ENCODE measurements at regions not wholly inside any gene's neighbourhood (a gene's known extent, or its start where the extent isn't known, plus 50 kb on each side); places are given as distances from the start of the nearest gene placed in this dataset.

DNA sequence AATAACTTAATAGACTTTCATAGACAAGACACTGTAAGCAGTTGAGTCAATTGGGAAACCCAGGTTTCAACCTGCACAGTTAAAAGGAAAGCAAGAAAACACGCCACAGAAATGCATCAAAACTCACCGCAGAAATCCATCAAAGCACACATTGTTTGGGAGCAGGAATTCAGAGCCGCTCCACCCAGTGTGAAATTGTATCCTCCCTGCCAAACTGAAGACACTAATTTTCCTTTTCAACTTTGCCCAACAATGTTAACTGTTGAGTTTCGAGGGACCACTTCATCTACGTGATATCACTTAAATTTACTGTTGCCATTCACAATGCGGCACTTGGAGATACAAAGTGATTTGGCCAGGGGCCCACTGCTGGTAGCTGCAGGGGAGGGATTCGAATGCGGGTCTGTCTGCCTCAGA is 92.7 kb downstream of the DACT2 start:
- TF ChIP-seq EP300 (IDR thresholded peaks at IDR 0.05) (no peak), POLR2A (IDR thresholded peaks at IDR 0.05) (no peak)
- TF ChIP-seq, protein P1, sequence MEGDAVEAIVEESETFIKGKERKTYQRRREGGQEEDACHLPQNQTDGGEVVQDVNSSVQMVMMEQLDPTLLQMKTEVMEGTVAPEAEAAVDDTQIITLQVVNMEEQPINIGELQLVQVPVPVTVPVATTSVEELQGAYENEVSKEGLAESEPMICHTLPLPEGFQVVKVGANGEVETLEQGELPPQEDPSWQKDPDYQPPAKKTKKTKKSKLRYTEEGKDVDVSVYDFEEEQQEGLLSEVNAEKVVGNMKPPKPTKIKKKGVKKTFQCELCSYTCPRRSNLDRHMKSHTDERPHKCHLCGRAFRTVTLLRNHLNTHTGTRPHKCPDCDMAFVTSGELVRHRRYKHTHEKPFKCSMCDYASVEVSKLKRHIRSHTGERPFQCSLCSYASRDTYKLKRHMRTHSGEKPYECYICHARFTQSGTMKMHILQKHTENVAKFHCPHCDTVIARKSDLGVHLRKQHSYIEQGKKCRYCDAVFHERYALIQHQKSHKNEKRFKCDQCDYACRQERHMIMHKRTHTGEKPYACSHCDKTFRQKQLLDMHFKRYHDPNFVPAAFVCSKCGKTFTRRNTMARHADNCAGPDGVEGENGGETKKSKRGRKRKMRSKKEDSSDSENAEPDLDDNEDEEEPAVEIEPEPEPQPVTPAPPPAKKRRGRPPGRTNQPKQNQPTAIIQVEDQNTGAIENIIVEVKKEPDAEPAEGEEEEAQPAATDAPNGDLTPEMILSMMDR (IDR thresholded peaks at IDR 0.05): no peak
